ENCODE measurements at regions not wholly inside any gene's neighbourhood (a gene's known extent, or its start where the extent isn't known, plus 50 kb on each side); places are given as distances from the start of the nearest gene placed in this dataset.

DNA sequence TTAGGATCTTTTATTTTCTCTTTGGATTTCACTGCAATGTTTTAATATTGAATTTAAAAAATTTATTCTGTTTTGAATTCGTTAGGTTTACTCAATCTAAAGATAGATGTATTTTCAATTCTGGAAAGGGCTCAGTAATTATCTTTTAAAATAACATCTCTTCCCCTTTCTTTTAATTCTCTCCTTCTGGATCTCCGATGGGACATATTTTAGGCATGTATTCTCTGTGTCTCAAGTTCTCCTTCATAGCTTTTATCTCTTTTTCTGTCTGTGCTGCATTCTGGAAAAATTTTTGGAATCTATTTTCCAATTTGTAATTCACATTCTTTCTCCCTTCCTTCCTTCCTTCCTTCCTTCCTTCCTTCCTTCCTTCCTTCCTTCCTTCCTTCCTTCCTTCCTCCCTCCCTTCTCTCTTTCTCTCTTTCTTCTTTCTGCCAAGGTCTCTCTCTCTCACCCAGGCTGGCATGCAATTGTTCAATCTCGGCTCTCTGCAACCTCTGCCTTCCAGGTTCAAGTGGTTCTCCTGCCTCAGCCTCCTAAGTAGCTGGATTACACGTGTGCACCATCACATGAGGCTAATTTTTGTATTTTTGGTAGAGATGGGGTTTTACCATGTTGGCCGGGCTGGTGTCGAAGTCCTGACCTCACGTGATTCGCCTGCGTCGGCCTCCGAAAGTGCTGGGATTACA, 98.5 kb upstream of the CTTNBP2 start:
- no peak for TF ChIP-seq CTCF (IDR thresholded peaks at IDR 0.05; ENCODE audit: control insufficient read depth, insufficient read depth, low read depth, low read length, missing control alignments)
- no peak overlapping the region for H3K4me3 ChIP-seq (ENCODE audit: control insufficient read depth, low read depth, low read length)
- DNase-seq (ENCODE audit: low read depth) = no peak

- TF ChIP-seq CTCF (IDR thresholded peaks at IDR 0.05; ENCODE audit: control insufficient read depth, insufficient read depth, low read depth, low read length, missing control alignments) = no peak
- no peak for DNase-seq (ENCODE audit: low read depth)
- H3K4me3 ChIP-seq (ENCODE audit: control insufficient read depth, low read depth, low read length) = no peak overlapping the region
Measured at GRCh38 chr7:117972606-117973005, 99.4 kb upstream of the CTTNBP2 start.

GRCh38 chr7:117973975-117974374, 100.7 kb upstream of the CTTNBP2 start:
- TF ChIP-seq CTCF (IDR thresholded peaks at IDR 0.05; ENCODE audit: control insufficient read depth, insufficient read depth, low read depth, low read length, missing control alignments) = no peak
- H3K4me3 ChIP-seq (ENCODE audit: control insufficient read depth, low read depth, low read length) = no peak overlapping the region
- DNase-seq (ENCODE audit: low read depth) = no peak

DNA sequence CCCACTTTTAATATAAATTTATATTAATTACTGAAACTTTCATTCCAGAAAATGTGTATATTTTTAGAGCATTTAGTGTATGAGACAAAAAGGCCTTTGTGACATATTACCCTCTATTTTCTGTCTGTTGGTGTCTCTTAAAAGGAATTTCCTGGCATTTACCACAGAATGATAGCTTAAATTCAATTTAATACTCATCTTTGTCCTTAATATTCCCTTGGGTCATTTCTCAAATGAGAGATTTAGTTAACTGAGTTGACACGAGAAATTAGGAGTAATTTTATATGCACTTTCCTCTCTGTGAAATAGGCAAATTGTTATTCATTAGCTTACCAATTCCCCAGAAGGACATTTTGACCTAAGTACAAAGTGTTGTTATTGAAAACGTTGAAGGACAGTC, 101.7 kb upstream of the CTTNBP2 start:
- DNase-seq (ENCODE audit: low read depth) = no peak
- no peak overlapping the region for H3K4me3 ChIP-seq (ENCODE audit: control insufficient read depth, low read depth, low read length)
- TF ChIP-seq CTCF (IDR thresholded peaks at IDR 0.05; ENCODE audit: control insufficient read depth, insufficient read depth, low read depth, low read length, missing control alignments) = no peak

DNA sequence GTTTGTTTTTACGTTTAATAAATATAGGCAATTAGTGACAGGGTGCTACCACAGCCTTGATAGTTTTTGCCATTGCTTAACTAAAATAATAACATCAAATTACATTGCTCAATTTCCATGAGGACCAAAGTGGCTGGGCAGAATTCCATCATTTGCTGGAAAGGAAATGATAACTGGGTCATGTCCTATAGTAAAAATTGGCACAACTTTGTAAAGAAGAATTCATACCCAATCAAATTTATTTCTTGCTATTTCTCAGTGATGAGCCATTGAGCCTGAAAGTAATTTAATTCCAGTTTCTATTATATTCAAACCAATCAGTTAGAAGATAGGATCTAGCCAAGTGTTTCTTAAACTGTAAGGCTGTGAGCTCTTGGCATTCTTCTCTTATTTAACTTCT, 102.2 kb upstream of the CTTNBP2 start:
- DNase-seq (ENCODE audit: low read depth) = no peak
- H3K4me3 ChIP-seq (ENCODE audit: control insufficient read depth, low read depth, low read length) = no peak overlapping the region
- TF ChIP-seq CTCF (IDR thresholded peaks at IDR 0.05; ENCODE audit: control insufficient read depth, insufficient read depth, low read depth, low read length, missing control alignments) = no peak

- H3K4me3 ChIP-seq (ENCODE audit: control insufficient read depth, low read depth, low read length) = no peak overlapping the region
- TF ChIP-seq CTCF (IDR thresholded peaks at IDR 0.05; ENCODE audit: control insufficient read depth, insufficient read depth, low read depth, low read length, missing control alignments) = no peak
- no peak for DNase-seq (ENCODE audit: low read depth)
Measured at GRCh38 chr7:117979954-117980497, 106.8 kb upstream of the CTTNBP2 start.
